Smooth muscle cell (in vitro differentiated cells): ENCODE measurements at regions not wholly inside any gene's neighbourhood (a gene's known extent, or its start where the extent isn't known, plus 50 kb on each side); places are given as distances from the start of the nearest gene placed in this dataset.
A peak's percentile ranks its signal among the peaks of the same experiment; 100 is the strongest.

Experiments
- DNase-seq: peaks from one replicate; lab custom pipeline; 2025; ENCODE audit not compliant: unreplicated experiment; lab: John Stamatoyannopoulos, UW
- H2AFZ ChIP-seq: fragments of 200-600 bp; sonication (generic); 2 replicates; pipeline ENCODE4 v1.6.0; 2016; ENCODE audit warnings: antibody characterized with exemption, low read depth, mild to moderate bottlenecking
- H3F3A ChIP-seq: fragments of 200-600 bp; sonication (generic); 2 replicates; pipeline ENCODE4 v1.6.0; 2017; ENCODE audit warnings: antibody characterized with exemption, low read depth
- H3K27ac ChIP-seq: fragments of 200-600 bp; sonication (generic); 2 replicates; pipeline ENCODE4 v1.5.1; 2016; ENCODE audit warnings: low read depth, mild to moderate bottlenecking
- H3K27me3 ChIP-seq: fragments of 200-600 bp; sonication (generic); 2 replicates; pipeline ENCODE4 v1.6.1; 2016; ENCODE audit warnings: low read depth, mild to moderate bottlenecking
- H3K36me3 ChIP-seq: fragments of 200-600 bp; sonication (generic); 2 replicates; pipeline ENCODE4 v1.5.1; 2016; ENCODE audit warnings: low read depth
- H3K4me1 ChIP-seq: fragments of 200-600 bp; sonication (generic); 2 replicates; pipeline ENCODE4 v1.5.1; 2016; ENCODE audit warnings: low read depth
- H3K4me2 ChIP-seq: fragments of 200-600 bp; sonication (generic); 2 replicates; pipeline ENCODE4 v1.6.0; 2016; ENCODE audit warnings: mild to moderate bottlenecking
- H3K4me3 ChIP-seq: fragments of 200-600 bp; sonication (generic); 2 replicates; pipeline ENCODE4 v1.5.1; 2016; ENCODE audit warnings: mild to moderate bottlenecking
- H3K79me2 ChIP-seq: fragments of 200-600 bp; sonication (generic); 2 replicates; pipeline ENCODE4 v1.6.0; 2016; ENCODE audit warnings: low read depth, mild to moderate bottlenecking
- H3K9ac ChIP-seq: fragments of 200-600 bp; sonication (generic); 2 replicates; pipeline ENCODE4 v1.6.0; 2016; ENCODE audit warnings: low read depth
- H3K9me3 ChIP-seq: fragments of 200-600 bp; sonication (generic); replicated peaks from 2 replicates; pipeline ENCODE4 v1.5.1; 2016; ENCODE audit warnings: low read depth
- H4K20me1 ChIP-seq: fragments of 200-600 bp; sonication (generic); 2 replicates; pipeline ENCODE4 v1.6.0; 2016; ENCODE audit warnings: low read depth
- CTCF ChIP-seq: fragments of 200-600 bp; sonication (generic); IDR thresholded peaks from 2 replicates; pipeline ENCODE4 v1.5.1; 2017; ENCODE audit warnings: borderline replicate concordance, mild to moderate bottlenecking, antibody characterized with exemption; ENCODE audit not compliant: insufficient read depth, poor library complexity, severe bottlenecking
- WGBS: methylation state at CpG from one replicate; pipeline ENCODE4 v1.1.7; 2016; ENCODE audit warnings: low lambda C conversion rate; 5-methylcytosine and 5-hydroxymethylcytosine counted together

DNA sequence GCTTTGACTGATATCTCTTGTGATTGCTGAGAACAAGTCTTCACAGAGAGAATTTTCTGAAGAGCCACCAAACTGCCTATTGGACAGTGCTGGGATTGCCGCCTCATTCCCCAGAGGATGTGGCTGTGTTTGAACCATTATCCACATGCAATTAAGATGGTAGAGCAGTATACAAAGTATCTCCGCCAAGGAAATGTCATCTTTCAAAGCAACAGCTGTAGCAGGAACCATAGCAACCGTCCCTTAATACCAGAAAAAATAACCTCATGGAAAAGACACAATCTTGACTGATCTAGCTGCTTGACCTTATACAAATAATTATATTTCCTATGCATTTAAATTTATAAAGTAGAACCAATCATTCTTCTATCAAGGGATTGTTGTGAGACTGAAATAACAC, 772.6 kb upstream of the FAM98A start:
- no peak for DNase-seq
- Histone ChIP-seq H3K79me2 (no peaks in the 10 kb centered on the region), H3K27ac (no peak overlapping the region), H3K9ac (no peak overlapping the region), H3K27me3 (no peaks in the 10 kb centered on the region), H2AFZ (no peak overlapping the region), H4K20me1 (no peaks in the 10 kb centered on the region), H3F3A (no peaks in the 10 kb centered on the region), H3K4me3 (no peak overlapping the region), H3K4me1 (peaks cover 9% of the 10 kb centered on the region), H3K4me2 (no peak overlapping the region), H3K9me3 (no peaks in the 10 kb centered on the region), H3K36me3 (no peaks in the 10 kb centered on the region)
- no peak for TF ChIP-seq CTCF
- 95% methylated on average over 3 of the region's 3 CpGs for WGBS

GRCh38 chr2:34368304-34368703, 769.2 kb upstream of the FAM98A start:
- H3K9me3 ChIP-seq: no peaks in the 10 kb centered on the region
- H3K9ac ChIP-seq: no peak overlapping the region
- no peaks in the 10 kb centered on the region for H3K36me3 ChIP-seq
- no peak for DNase-seq
- no peak overlapping the region for H3K4me3 ChIP-seq
- H4K20me1 ChIP-seq: no peaks in the 10 kb centered on the region
- H3K27ac ChIP-seq: no peak overlapping the region
- no peaks in the 10 kb centered on the region for H3K27me3 ChIP-seq
- no peak for TF ChIP-seq CTCF
- 60% methylated on average over 1 of the region's 1 CpG for WGBS
- H3K4me1 ChIP-seq: peaks cover 35% of the 10 kb centered on the region
- H3K4me2 ChIP-seq: no peak overlapping the region
- H3K79me2 ChIP-seq: no peaks in the 10 kb centered on the region
- H2AFZ ChIP-seq: no peak overlapping the region
- no peaks in the 10 kb centered on the region for H3F3A ChIP-seq

DNA sequence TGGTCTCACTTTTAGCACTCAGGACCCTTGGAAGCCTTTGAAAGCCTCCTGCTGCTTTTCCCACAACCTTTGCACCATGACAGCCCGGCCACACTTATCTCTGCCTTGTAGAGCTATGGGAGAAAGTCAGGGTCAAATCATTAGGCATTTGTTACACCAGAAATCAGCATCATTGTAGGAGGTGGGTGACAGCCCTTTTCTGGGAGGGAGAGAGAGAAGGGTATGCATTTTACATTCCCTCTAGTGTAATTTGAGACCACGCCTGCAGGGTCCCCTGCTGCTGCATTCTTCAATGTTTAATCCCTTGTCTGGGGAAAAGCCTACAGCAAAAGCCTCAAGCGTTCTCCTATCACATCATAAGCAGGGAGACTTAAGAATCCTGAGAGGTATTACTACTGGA, 766.8 kb upstream of the FAM98A start:
- TF ChIP-seq CTCF: no peak
- no peaks in the 10 kb centered on the region for H3K79me2 ChIP-seq
- no peaks in the 10 kb centered on the region for H3K27me3 ChIP-seq
- no peak overlapping the region for H3K9ac ChIP-seq
- H3F3A ChIP-seq: no peaks in the 10 kb centered on the region
- H4K20me1 ChIP-seq: no peaks in the 10 kb centered on the region
- no peaks in the 10 kb centered on the region for H3K9me3 ChIP-seq
- no peaks in the 10 kb centered on the region for H3K36me3 ChIP-seq
- DNase-seq: no peak
- no peak overlapping the region for H3K27ac ChIP-seq
- H3K4me3 ChIP-seq: no peak overlapping the region
- WGBS: 1% methylated on average over 3 of the region's 3 CpGs
- H3K4me2 ChIP-seq: peak overlapping the region; percentile 58
- no peak overlapping the region for H2AFZ ChIP-seq
- peaks cover 42% of the 10 kb centered on the region for H3K4me1 ChIP-seq

DNA sequence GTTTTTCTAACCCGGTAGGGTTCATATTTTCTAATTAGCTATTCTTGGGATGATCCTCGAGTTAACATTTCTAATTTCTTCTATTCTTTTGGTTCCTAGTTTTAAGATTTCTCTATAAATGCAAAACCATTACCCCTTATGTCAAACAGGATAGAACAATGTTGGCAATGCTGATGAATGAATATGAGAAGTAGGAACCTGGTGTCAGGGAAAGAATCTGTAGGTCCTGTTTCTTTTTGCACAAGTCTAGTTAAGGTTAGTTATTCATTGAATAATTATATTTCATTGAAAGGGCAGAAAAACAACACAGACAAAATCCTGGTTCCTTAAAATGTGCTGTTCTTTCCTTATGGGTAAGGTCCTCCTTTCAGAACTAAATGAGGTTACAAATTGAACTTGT, 766.4 kb upstream of the FAM98A start:
- WGBS: 86% methylated on average over 2 of the region's 2 CpGs
- Histone ChIP-seq H3K4me2 (no peak overlapping the region), H3K4me3 (no peak overlapping the region), H3K4me1 (peaks cover 42% of the 10 kb centered on the region), H4K20me1 (no peaks in the 10 kb centered on the region), H3K27ac (no peak overlapping the region), H3F3A (no peaks in the 10 kb centered on the region), H2AFZ (no peak overlapping the region), H3K9me3 (no peaks in the 10 kb centered on the region), H3K9ac (no peak overlapping the region), H3K36me3 (no peaks in the 10 kb centered on the region), H3K79me2 (no peaks in the 10 kb centered on the region), H3K27me3 (no peaks in the 10 kb centered on the region)
- no peak for DNase-seq
- TF ChIP-seq CTCF: no peak
